OCI-LY7 (cell line): ENCODE measurements at regions not wholly inside any gene's neighbourhood (a gene's known extent, or its start where the extent isn't known, plus 50 kb on each side); places are given as distances from the start of the nearest gene placed in this dataset.

Source experiments
- BruUV-seq: library from RNA; stranded (reverse); fragments of 400-500 nt; replicated peaks from 2 replicates; lab custom pipeline; 2021; lab: Mats Ljungman, UMichigan
- CTCF ChIA-PET: fragments of 300-600 bp; sonication (Branson Sonifier 250); formaldehyde crosslinking; loops from one replicate; lab custom pipeline; 2022; ENCODE audit warnings: antibody characterized with exemption; ENCODE audit not compliant: unreplicated experiment; lab: Charles Lee
- POLR2A ChIA-PET: fragments of 300-600 bp; sonication (Branson Sonifier 250); formaldehyde crosslinking; loops from one replicate; lab custom pipeline; 2022; ENCODE audit warnings: antibody characterized with exemption; lab: Charles Lee
- DNase-seq: peaks from one replicate; pipeline ENCODE4 v3.0.0-alpha.2; 2015; ENCODE audit warnings: low spot score
- H2AFZ ChIP-seq: fragments of 200-600 bp; sonication (generic), shearing (Covaris generic); 2 replicates; pipeline ENCODE4 v1.6.1; 2014; ENCODE audit warnings: mild to moderate bottlenecking, antibody characterized with exemption, low read length, moderate library complexity
- H3K27ac ChIP-seq: fragments of 200-600 bp; sonication (generic); 2 replicates; pipeline ENCODE4 v1.5.1; 2014; ENCODE audit warnings: mixed run types, low read depth, mild to moderate bottlenecking, moderate library complexity, low read length, inconsistent platforms; ENCODE audit not compliant: poor library complexity, severe bottlenecking
- H3K36me3 ChIP-seq: fragments of 200-600 bp; sonication (generic); 2 replicates; pipeline ENCODE4 v1.6.1; 2014; ENCODE audit warnings: mild to moderate bottlenecking, antibody characterized with exemption, low read length, moderate library complexity, mixed read lengths; ENCODE audit not compliant: insufficient read depth
- H3K4me1 ChIP-seq: fragments of 200-600 bp; sonication (generic); 2 replicates; pipeline ENCODE4 v1.5.1; 2014; ENCODE audit warnings: mild to moderate bottlenecking, low read length; ENCODE audit not compliant: insufficient read depth, poor library complexity, severe bottlenecking
- H3K4me2 ChIP-seq: fragments of 200-600 bp; sonication (generic); 2 replicates; pipeline ENCODE4 v1.6.1; 2014; ENCODE audit warnings: mild to moderate bottlenecking, low read length
- H3K4me3 ChIP-seq: fragments of 200-600 bp; sonication (generic); 2 replicates; pipeline ENCODE4 v1.5.1; 2014; ENCODE audit warnings: mild to moderate bottlenecking, low read depth, low read length; ENCODE audit not compliant: poor library complexity, severe bottlenecking
- H3K79me2 ChIP-seq: fragments of 200-600 bp; sonication (generic); 2 replicates; pipeline ENCODE4 v1.6.1; 2016; ENCODE audit warnings: low read depth, mild to moderate bottlenecking, low read length, moderate library complexity, mixed read lengths; ENCODE audit not compliant: insufficient read depth
- H3K9me2 ChIP-seq: fragments of 200-600 bp; sonication (generic); 2 replicates; pipeline ENCODE4 v1.6.1; 2016; ENCODE audit warnings: mild to moderate bottlenecking, low read length, mixed read lengths; ENCODE audit not compliant: insufficient read depth
- H3K9me3 ChIP-seq: fragments of 200-600 bp; sonication (generic); 2 replicates; pipeline ENCODE4 v1.6.1; 2014; ENCODE audit warnings: mild to moderate bottlenecking, mixed run types, low read length, mixed read lengths
- H4K20me1 ChIP-seq: fragments of 200-600 bp; sonication (generic); 2 replicates; pipeline ENCODE4 v1.6.1; 2014; ENCODE audit warnings: mild to moderate bottlenecking, antibody characterized with exemption, low read length, moderate library complexity, mixed read lengths; ENCODE audit not compliant: insufficient read depth
- EZH2phosphoT487 ChIP-seq: fragments of 200-600 bp; sonication (generic); IDR thresholded peaks from 2 replicates; pipeline ENCODE4 v1.6.1; 2018; ENCODE audit warnings: low read depth, borderline replicate concordance, mild to moderate bottlenecking, mixed run types, antibody characterized with exemption, low read length, moderate library complexity, mixed read lengths
- intact Hi-C: fragments of 100-400 bp; cut with micrococcal nuclease; formaldehyde crosslinking; loops from one replicate; pipeline ENCODE4 v1.10.0; 2022; ENCODE audit not compliant: unreplicated experiment
- TF ChIP-seq, protein P1 (sequence below): fragments of 200-600 bp; sonication (generic); conservative IDR thresholded peaks from 2 replicates; pipeline ENCODE4 v1.5.1; 2014; ENCODE audit warnings: mild to moderate bottlenecking, antibody characterized with exemption, low read length, moderate library complexity, mixed read lengths

DNA sequence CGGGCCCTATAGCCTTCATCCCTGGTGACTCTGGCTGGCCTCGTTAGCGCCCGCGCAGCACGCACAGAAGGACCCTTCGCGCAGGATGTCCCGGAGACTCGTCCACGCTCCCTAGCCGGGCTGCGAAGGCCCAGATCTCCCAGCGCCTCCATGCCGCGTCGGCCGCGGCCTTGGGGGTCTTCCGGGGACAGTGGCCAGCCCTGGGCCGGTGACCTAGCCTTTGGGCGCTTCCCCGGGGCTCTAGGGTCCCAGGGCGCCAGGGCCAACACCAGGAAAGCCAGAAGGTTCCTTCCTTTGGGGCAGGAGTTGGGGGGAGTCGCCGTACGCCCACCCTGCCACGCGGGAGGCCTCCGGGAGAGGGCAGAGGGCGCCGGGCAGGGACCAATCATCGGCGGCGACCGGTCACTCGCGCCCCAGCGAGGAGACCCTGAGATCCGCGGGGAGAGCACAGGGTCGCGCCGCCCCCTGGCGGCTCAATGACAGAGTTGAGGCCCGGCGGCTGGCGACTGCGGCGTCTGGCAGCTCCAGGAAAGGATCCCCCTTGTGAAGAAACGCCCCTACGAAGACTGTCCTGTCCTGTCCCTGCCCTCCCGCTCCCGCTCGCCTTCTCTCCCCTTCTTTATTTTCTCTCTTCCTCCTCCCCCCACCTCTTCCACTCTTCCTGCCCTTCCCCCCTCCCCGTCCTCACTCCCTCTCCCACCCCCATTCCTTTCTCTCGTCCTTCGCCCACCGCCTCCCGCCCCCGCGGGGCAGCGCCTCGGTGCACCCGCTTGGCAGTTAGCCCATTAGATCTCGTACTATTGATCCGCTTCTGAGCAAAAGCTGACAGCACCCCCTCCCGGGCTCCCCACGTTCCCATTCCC, 62.3 kb upstream of the LBX1 start:
- TF ChIP-seq EZH2phosphoT487: no peak
- TF ChIP-seq, protein P1, sequence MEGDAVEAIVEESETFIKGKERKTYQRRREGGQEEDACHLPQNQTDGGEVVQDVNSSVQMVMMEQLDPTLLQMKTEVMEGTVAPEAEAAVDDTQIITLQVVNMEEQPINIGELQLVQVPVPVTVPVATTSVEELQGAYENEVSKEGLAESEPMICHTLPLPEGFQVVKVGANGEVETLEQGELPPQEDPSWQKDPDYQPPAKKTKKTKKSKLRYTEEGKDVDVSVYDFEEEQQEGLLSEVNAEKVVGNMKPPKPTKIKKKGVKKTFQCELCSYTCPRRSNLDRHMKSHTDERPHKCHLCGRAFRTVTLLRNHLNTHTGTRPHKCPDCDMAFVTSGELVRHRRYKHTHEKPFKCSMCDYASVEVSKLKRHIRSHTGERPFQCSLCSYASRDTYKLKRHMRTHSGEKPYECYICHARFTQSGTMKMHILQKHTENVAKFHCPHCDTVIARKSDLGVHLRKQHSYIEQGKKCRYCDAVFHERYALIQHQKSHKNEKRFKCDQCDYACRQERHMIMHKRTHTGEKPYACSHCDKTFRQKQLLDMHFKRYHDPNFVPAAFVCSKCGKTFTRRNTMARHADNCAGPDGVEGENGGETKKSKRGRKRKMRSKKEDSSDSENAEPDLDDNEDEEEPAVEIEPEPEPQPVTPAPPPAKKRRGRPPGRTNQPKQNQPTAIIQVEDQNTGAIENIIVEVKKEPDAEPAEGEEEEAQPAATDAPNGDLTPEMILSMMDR: peak; percentile 69
- no peaks in the 10 kb centered on the region for H3K4me1 ChIP-seq
- no peak overlapping the region for H3K27ac ChIP-seq
- H3K9me2 ChIP-seq: no peaks in the 10 kb centered on the region
- no peak overlapping the region for H3K4me3 ChIP-seq
- DNase-seq: peak; percentile 44
- intact Hi-C loops: no loop called here
- ChIA-PET CTCF (no interaction called here), POLR2A (no interaction called here)
- no peaks in the 10 kb centered on the region for H3K36me3 ChIP-seq
- H3K79me2 ChIP-seq: no peaks in the 10 kb centered on the region
- peak overlapping the region; percentile 34; the same call in 1 of the 2 replicates for H3K4me2 ChIP-seq
- H4K20me1 ChIP-seq: no peaks in the 10 kb centered on the region
- H3K9me3 ChIP-seq: no peaks in the 10 kb centered on the region
- H2AFZ ChIP-seq: no peak overlapping the region
- BruUV-seq: no TSS peak

DNA sequence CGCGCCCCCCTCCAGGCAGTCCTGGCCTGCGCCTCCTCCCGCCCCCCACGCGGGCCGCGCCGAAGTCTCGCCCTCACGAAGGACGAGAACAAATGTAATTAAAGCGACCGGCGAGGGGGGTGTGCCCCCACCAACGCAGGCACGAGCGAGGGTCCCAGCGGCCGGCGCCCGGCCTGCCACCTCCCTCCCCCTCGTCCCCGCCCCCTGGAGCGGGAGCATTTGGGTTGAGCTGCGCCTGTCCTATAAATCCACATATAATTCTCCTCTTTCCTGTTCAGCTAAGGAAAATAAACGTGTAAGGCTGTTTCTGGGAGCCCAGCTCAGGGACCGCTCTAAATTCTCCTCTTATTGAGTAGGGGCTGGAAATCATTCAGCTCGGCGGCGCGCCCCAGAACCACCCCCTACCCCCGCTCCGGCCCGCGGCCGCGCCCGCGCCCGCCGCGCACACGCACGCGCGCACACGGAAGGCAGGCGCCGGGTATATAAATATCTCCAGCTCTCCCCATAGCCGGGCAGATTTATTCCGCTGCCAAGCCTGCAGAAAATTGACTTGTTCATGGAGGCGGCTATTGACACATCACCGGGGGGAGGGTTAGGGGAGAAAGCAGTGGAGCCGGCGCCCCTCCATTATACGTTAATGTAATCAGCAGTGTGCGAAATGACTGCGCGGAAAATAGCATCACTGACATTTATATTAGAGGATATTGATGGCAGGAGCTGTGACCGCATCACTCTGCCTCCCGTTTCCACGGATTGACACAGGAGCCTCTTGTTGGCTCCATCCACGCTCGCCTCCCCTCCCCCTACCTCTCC, 61.6 kb upstream of the BTRC start:
- ChIA-PET CTCF (no interaction called here), POLR2A (no interaction called here)
- no peaks in the 10 kb centered on the region for H4K20me1 ChIP-seq
- H3K4me2 ChIP-seq: peak overlapping the region; percentile 34; the same call in 1 of the 2 replicates
- H3K4me1 ChIP-seq: no peaks in the 10 kb centered on the region
- no peaks in the 10 kb centered on the region for H3K79me2 ChIP-seq
- no peaks in the 10 kb centered on the region for H3K9me2 ChIP-seq
- intact Hi-C loops: no loop called here
- no TSS peak for BruUV-seq
- no peak for DNase-seq
- no peaks in the 10 kb centered on the region for H3K9me3 ChIP-seq
- no peak overlapping the region for H2AFZ ChIP-seq
- H3K27ac ChIP-seq: no peak overlapping the region
- peak overlapping the region; percentile 16 for H3K4me3 ChIP-seq
- TF ChIP-seq, protein P1: no peak
- TF ChIP-seq EZH2phosphoT487: peak; percentile 90; the same call in 1 of the 2 replicates
- H3K36me3 ChIP-seq: no peaks in the 10 kb centered on the region
